NT2/D1 (cell line): ENCODE measurements at regions not wholly inside any gene's neighbourhood (a gene's known extent, or its start where the extent isn't known, plus 50 kb on each side); places are given as distances from the start of the nearest gene placed in this dataset.

Experiments used
- SUZ12 ChIP-seq: IDR thresholded peaks from 2 replicates; pipeline ENCODE4 v1.6.1; 2011; ENCODE audit not compliant: insufficient read length, insufficient read depth; ENCODE audit errors: extremely low read depth
- YY1 ChIP-seq: IDR thresholded peaks from 2 replicates; pipeline ENCODE4 v1.6.1; 2011; ENCODE audit not compliant: insufficient read length, insufficient read depth

DNA sequence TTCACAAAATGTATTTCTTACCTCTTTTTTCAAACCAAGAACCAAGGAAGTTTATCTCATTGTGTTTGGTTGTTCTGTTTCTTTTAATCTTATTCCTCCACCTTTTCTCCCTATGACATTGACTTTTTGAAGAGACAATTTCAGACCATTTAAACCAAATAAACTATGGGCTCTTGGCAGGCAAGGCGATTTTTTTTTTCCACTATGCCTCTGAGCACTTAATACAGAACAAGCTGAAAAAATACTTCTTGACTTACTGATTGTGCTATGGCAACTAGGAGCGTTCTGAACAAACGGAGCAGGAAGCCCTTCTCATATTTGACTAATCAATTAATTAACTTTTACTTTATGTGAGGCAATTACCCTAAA lies 98.0 kb downstream of the ZNF664 start:
- no peak for TF ChIP-seq SUZ12
- no peak for TF ChIP-seq YY1
